OCI-LY1 (cell line): ENCODE measurements at regions not wholly inside any gene's neighbourhood (a gene's known extent, or its start where the extent isn't known, plus 50 kb on each side); places are given as distances from the start of the nearest gene placed in this dataset.

ENCODE experiments used
- EZH2 ChIP-seq: fragments of 200-600 bp; sonication (generic), shearing (Covaris generic); IDR thresholded peaks from 2 replicates; pipeline ENCODE4 v1.8.0; 2017; ENCODE audit warnings: borderline replicate concordance, mixed run types, mild to moderate bottlenecking, antibody characterized with exemption, low read length, moderate library complexity, mixed read lengths
- TF ChIP-seq, protein P1 (sequence below): fragments of 200-600 bp; sonication (generic), shearing (Covaris generic); IDR thresholded peaks from 2 replicates; pipeline ENCODE4 v1.5.1; 2017; ENCODE audit warnings: mild to moderate bottlenecking, antibody characterized with exemption, low read length, moderate library complexity, mixed read lengths

DNA sequence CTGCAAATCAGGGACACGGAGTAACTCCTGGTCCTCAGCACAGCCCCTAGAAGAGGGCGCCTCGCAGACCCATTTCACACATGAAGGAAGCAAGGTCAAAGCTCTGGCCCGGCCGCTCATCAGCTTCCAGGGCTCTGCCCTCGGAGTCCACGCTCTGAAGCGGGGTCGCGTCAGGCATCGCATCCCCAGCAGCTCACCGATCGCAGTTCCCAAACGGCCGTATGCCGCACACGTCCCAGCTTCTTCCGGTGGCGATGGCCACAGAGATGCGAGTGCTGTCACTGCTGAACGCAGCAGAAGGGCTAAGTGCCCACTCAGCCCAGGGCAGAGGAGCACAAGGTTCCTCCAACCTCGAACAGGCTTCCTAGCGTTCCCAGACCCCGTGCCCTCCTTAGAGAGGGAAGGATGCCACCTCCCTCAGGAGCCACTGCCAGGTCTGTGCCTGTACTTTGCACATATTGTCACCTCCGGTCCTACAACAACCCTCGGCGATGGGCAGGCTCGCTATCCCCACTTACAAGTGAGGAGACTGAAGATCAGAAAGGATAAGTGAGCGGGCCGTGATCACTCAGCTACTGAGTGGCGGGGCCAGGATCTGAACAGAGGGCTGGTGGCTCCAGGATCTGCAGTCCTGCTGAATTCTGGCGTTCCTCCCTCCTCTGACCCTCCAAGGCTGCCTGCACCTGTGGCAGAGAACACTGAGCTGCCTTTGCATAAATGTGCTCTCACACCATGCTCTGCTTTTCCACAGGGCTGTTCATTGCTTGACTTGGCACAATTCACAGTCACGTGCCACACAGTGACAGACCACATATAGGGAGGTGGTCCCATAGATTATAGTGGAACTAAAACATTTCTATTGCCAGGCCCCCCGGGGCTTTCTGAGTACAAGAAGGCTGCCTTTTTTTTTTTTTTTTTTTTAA lies 71.4 kb downstream of the COPS8 start:
- no peak for TF ChIP-seq EZH2
- TF ChIP-seq, protein P1, sequence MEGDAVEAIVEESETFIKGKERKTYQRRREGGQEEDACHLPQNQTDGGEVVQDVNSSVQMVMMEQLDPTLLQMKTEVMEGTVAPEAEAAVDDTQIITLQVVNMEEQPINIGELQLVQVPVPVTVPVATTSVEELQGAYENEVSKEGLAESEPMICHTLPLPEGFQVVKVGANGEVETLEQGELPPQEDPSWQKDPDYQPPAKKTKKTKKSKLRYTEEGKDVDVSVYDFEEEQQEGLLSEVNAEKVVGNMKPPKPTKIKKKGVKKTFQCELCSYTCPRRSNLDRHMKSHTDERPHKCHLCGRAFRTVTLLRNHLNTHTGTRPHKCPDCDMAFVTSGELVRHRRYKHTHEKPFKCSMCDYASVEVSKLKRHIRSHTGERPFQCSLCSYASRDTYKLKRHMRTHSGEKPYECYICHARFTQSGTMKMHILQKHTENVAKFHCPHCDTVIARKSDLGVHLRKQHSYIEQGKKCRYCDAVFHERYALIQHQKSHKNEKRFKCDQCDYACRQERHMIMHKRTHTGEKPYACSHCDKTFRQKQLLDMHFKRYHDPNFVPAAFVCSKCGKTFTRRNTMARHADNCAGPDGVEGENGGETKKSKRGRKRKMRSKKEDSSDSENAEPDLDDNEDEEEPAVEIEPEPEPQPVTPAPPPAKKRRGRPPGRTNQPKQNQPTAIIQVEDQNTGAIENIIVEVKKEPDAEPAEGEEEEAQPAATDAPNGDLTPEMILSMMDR = no peak
